Prostate gland (tissue), 2 donors: ENCODE measurements at regions not wholly inside any gene's neighbourhood (a gene's known extent, or its start where the extent isn't known, plus 50 kb on each side); places are given as distances from the start of the nearest gene placed in this dataset.
"Not testable (repeated sequence)": the region's sequence is repeated elsewhere in the genome, so short reads cannot be mapped to it uniquely, and the experiment has no call there.

Experiments used
- POLR2A ChIP-seq: fragments of 450-650 bp; IDR thresholded peaks from one replicate; pipeline ENCODE4 v1.6.1; 2016; ENCODE audit warnings: antibody characterized with exemption, mild to moderate bottlenecking
- POLR2AphosphoS5 ChIP-seq: sonication (generic); formaldehyde crosslinking; IDR thresholded peaks from one replicate; pipeline ENCODE4 v1.6.1; 2017; ENCODE audit warnings: antibody characterized with exemption
- TF ChIP-seq, protein P1 (sequence below), 4 experiments: fragments of 200-600 bp in 2 of 4; fragments of 450-650 bp in 2 of 4; sonication (generic) in 2 of 4; IDR thresholded peaks; 1 replicate in 3 of 4; 2 replicates in 1 of 4; pipeline ENCODE4 v1.5.1; 2016 to 2019; ENCODE audit warnings: antibody characterized with exemption in 4 of 4, mild to moderate bottlenecking in 2 of 4, moderate library complexity in 2 of 4

- TF ChIP-seq, protein P1, sequence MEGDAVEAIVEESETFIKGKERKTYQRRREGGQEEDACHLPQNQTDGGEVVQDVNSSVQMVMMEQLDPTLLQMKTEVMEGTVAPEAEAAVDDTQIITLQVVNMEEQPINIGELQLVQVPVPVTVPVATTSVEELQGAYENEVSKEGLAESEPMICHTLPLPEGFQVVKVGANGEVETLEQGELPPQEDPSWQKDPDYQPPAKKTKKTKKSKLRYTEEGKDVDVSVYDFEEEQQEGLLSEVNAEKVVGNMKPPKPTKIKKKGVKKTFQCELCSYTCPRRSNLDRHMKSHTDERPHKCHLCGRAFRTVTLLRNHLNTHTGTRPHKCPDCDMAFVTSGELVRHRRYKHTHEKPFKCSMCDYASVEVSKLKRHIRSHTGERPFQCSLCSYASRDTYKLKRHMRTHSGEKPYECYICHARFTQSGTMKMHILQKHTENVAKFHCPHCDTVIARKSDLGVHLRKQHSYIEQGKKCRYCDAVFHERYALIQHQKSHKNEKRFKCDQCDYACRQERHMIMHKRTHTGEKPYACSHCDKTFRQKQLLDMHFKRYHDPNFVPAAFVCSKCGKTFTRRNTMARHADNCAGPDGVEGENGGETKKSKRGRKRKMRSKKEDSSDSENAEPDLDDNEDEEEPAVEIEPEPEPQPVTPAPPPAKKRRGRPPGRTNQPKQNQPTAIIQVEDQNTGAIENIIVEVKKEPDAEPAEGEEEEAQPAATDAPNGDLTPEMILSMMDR (IDR thresholded peaks at IDR 0.05), result not testable (repeated sequence)
- TF ChIP-seq POLR2AphosphoS5, POLR2A: not testable (repeated sequence)
Measured at GRCh38 chr6:26795474-26796307, 136.1 kb upstream of the ZNF322 start.
